Testis (tissue), 2 donors: ENCODE measurements at regions not wholly inside any gene's neighbourhood (a gene's known extent, or its start where the extent isn't known, plus 50 kb on each side); places are given as distances from the start of the nearest gene placed in this dataset.

ENCODE experiments used
- DNase-seq: peaks from one replicate; pipeline ENCODE4 v3.0.0-alpha.2; 2019
- H3K27ac ChIP-seq, 2 donors: fragments of 200-600 bp; sonication (generic); one replicate each; pipeline ENCODE4 v1.5.1; 2019
- H3K27me3 ChIP-seq: fragments of 200-600 bp; sonication (generic); one replicate; pipeline ENCODE4 v1.5.1; 2019
- H3K36me3 ChIP-seq: fragments of 200-600 bp; sonication (generic); one replicate; pipeline ENCODE4 v1.5.1; 2017; ENCODE audit warnings: low read depth; ENCODE audit errors: missing control alignments
- H3K4me1 ChIP-seq: fragments of 200-600 bp; sonication (generic); one replicate; pipeline ENCODE4 v1.5.1; 2019
- H3K4me3 ChIP-seq, 2 donors: fragments of 200-600 bp; sonication (generic); one replicate each; pipeline ENCODE4 v1.5.1; 2017 to 2019
- H3K9me3 ChIP-seq: fragments of 200-600 bp; sonication (generic); one replicate; pipeline ENCODE4 v1.5.1; 2017
- POLR2A ChIP-seq: fragments of 450-650 bp; IDR thresholded peaks from one replicate; pipeline ENCODE4 v1.6.1; 2017; ENCODE audit warnings: antibody characterized with exemption, mild to moderate bottlenecking, moderate library complexity
- WGBS, 2 donors: methylation state at CpG; one replicate each; pipeline ENCODE4 v1.1.5; 2018; 5-methylcytosine and 5-hydroxymethylcytosine counted together
- intact Hi-C: fragments of 100-400 bp; cut with DNase I; formaldehyde crosslinking; loops from one replicate; pipeline ENCODE4 v1.15.1; 2023; ENCODE audit warnings: low total_unique reads
- TF ChIP-seq, protein P1 (sequence below), 3 experiments: fragments of 450-650 bp in 2 of 3; fragments of 200-600 bp in 1 of 3; sonication (generic) in 1 of 3; IDR thresholded peaks; one replicate each; pipeline ENCODE4 v1.5.1; 2016 to 2019; ENCODE audit warnings: antibody characterized with exemption in 3 of 3, mild to moderate bottlenecking in 2 of 3, moderate library complexity in 1 of 3

DNA sequence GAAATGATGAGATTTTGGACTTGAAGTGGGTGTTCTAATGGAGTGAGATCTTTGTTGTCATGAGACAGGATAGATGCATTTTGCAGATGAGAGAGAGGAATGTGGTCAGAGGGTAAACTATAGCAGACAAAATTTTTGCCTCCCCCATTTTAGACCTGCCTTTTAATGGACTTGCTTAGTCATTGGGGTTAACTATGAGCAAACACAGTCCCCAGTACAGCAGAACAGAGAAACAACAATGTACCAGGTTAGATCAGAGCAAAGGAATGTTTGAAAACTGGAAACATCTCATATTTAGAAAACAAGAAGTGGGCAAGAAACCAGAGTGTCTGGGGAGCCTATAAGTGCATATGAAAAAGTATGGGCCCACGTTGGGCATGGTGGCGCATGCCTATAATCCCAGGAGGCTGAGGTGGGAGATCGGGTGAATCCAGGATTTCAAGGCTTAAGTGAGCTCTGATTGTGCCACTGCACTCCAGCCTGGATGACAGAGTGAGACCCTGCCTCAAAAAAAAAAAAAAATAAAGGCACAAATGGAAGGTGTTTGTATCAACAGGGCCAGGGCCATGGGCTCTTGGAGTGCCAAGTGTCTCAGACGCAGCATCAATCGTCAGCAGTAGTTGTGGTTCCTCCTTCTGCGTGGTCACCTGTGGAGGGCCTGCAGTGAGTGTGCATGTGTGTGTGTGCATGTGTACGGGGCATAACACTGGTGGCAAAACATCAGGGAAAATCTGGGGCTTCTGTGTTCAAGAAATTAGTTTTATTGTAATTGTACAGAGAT, 214.4 kb upstream of the S1PR3 start:
- H3K27ac ChIP-seq: peak overlapping the region in 1 of 2 donors; percentile 71
- intact Hi-C loops: no loop called here
- peaks cover 38% of the 10 kb centered on the region for H3K4me1 ChIP-seq
- no peaks in the 10 kb centered on the region for H3K36me3 ChIP-seq
- WGBS, 2 donors: 71 to 72% methylated on average over 7 of the region's 7 CpGs
- no peaks in the 10 kb centered on the region for H3K27me3 ChIP-seq
- TF ChIP-seq, protein P1, sequence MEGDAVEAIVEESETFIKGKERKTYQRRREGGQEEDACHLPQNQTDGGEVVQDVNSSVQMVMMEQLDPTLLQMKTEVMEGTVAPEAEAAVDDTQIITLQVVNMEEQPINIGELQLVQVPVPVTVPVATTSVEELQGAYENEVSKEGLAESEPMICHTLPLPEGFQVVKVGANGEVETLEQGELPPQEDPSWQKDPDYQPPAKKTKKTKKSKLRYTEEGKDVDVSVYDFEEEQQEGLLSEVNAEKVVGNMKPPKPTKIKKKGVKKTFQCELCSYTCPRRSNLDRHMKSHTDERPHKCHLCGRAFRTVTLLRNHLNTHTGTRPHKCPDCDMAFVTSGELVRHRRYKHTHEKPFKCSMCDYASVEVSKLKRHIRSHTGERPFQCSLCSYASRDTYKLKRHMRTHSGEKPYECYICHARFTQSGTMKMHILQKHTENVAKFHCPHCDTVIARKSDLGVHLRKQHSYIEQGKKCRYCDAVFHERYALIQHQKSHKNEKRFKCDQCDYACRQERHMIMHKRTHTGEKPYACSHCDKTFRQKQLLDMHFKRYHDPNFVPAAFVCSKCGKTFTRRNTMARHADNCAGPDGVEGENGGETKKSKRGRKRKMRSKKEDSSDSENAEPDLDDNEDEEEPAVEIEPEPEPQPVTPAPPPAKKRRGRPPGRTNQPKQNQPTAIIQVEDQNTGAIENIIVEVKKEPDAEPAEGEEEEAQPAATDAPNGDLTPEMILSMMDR (IDR thresholded peaks at IDR 0.05): no peak
- no peak for TF ChIP-seq POLR2A
- DNase-seq: no peak
- no peaks in the 10 kb centered on the region for H3K9me3 ChIP-seq
- H3K4me3 ChIP-seq: no peak overlapping the region

DNA sequence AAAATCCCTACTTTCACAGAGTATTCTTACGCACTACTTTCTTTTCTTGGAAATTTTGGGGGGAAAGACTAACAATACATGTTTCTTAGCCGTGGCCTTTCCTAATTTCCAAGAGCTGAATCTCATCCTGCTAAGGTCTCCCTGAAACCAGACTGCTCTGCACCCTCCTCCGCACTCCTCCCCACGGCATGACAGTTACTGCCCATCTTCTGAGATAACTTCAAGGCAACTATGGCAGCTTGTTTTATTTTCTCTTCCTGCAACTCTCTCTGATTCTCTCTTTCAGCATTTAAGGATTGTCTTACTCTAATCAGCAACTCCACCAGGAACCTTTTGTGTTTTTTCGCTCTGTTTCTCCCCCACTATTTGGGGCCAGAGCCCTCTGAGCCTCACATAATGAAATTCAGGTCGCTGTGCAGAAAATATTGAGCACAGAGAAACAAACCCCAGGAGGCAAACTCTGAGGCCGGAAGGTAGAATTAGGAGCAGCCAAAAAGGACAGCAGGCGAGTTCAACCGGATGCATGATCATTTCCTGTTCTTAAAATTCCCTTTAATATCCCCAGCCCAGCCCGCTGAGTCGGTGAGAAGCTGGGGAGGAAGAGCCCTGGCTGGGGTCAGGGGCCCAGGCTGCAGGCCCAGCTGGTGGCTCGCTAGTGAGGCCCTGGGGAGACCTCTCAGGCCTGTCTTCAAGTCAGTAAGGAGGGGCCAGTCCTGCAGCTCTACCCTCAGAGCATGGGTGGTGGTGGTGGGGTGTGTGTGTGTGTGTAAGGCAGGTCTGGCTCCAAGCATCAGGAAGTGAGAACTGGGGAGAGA, 213.6 kb upstream of the S1PR3 start:
- peak; percentile 81 for DNase-seq
- no peaks in the 10 kb centered on the region for H3K36me3 ChIP-seq
- no peak overlapping the region for H3K4me3 ChIP-seq
- no peaks in the 10 kb centered on the region for H3K9me3 ChIP-seq
- intact Hi-C loops: no loop called here
- no peaks in the 10 kb centered on the region for H3K27me3 ChIP-seq
- TF ChIP-seq, protein P1 (IDR thresholded peaks at IDR 0.05): no peak
- TF ChIP-seq POLR2A: no peak
- H3K27ac ChIP-seq: peak overlapping the region in 1 of 2 donors; percentile 71
- 35 to 48% methylated on average over 12 of the region's 12 CpGs for WGBS, 2 donors
- peaks cover 46% of the 10 kb centered on the region for H3K4me1 ChIP-seq

DNA sequence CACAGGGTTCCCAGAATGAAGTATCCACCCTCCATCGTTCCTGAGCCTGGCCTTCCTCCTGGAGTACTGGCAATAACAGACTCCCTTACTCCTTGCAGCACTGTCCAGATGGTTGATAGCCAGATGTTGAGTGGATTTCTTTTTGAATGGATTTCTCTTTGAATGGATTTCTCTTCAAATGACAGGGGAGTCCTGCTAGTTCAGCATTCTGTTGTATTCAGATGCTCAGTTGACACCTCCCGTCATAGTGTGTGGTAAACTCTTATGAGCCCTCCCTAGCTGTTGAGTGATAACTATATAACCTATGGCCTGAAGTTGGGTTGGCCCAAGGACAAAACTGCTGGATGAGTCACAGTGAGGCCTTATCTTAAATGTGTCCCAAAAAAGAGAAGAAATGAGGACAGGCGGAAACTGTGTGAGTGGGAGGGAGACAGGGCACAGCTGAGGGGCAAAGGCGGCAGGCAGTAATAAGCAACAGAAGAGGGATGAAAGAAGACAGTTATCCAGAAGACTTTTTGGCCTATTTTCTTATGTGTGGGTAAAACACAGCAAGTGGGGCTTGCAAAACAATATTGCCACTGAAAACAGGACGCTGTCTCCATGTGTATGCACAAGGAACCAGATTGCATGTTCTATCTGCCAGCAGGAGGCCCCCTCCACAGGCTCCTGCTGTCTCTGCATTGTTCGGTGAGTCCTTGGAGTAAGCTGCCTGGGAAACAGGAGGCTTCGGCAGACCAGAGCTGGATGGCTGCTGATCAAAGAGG, 209.5 kb upstream of the S1PR3 start:
- intact Hi-C loops: no loop called here
- no peak overlapping the region for H3K4me3 ChIP-seq
- peaks cover 31% of the 10 kb centered on the region for H3K4me1 ChIP-seq
- no peaks in the 10 kb centered on the region for H3K36me3 ChIP-seq
- H3K9me3 ChIP-seq: no peaks in the 10 kb centered on the region
- DNase-seq: peak; percentile 79
- H3K27ac ChIP-seq: peak overlapping the region; percentile 48 to 72
- WGBS, 2 donors: 34 to 40% methylated on average over 6 to 7 of the region's 7 CpGs
- TF ChIP-seq, protein P1 (IDR thresholded peaks at IDR 0.05): peak in 1 of 3 experiments; percentile 27
- TF ChIP-seq POLR2A: no peak
- no peaks in the 10 kb centered on the region for H3K27me3 ChIP-seq

DNA sequence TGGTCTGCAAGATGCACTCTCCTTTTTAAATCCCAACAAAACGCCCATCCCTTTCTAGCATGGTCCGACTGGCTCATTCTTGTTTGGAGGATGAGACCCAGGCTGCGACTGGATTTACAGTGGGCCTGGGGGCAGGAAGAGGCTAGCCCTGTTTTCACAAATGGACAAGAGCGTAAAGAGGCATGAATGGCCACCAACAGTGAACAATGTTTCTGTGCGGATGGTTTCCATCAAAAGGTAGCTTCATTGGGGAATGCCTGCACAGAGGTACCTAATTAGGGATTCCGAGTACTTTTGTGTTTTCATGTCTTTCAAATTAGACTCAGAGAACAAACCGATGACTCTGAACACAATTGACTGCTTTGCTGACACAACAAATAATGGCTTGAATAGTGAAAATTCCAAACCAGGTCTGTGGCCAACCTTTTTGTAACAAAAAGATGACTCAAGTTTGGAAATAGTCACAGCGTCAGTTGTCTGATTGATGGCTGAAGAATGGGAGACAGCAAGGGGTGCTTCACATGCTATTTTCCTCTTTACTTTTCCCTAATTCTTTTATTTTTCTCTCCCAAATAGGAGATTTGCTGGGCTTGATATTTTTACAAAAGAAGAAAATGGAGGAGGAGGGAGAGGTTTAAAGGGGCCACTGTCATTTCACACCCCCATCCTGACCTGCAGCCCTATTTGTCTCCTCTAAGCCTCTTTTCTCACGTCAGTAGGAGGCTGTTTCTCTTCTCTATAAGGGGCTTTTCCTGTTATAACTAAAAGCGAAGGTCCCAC, 208.1 kb upstream of the S1PR3 start:
- Histone ChIP-seq H3K4me3 (no peak overlapping the region), H3K27me3 (no peaks in the 10 kb centered on the region), H3K36me3 (no peaks in the 10 kb centered on the region), H3K9me3 (no peaks in the 10 kb centered on the region), H3K27ac (peak overlapping the region in 1 of 2 donors; percentile 72), H3K4me1 (peaks cover 18% of the 10 kb centered on the region)
- no peak for DNase-seq
- intact Hi-C loops: no loop called here
- TF ChIP-seq POLR2A: no peak
- TF ChIP-seq, protein P1 (IDR thresholded peaks at IDR 0.05): no peak
- 90 to 95% methylated on average over 10 of the region's 10 CpGs for WGBS, 2 donors
